Left forelimb (tissue), 1 donor: ENCODE measurements at regions not wholly inside any gene's neighbourhood (a gene's known extent, or its start where the extent isn't known, plus 50 kb on each side); places are given as distances from the start of the nearest gene placed in this dataset.
"Not testable (repeated sequence)": the region's sequence is repeated elsewhere in the genome, so short reads cannot be mapped to it uniquely, and the experiment has no call there.

Experiments
- DNase-seq: peaks from one replicate; pipeline ENCODE4 v3.0.0-alpha.2; 2018; ENCODE audit warnings: low spot score

DNA sequence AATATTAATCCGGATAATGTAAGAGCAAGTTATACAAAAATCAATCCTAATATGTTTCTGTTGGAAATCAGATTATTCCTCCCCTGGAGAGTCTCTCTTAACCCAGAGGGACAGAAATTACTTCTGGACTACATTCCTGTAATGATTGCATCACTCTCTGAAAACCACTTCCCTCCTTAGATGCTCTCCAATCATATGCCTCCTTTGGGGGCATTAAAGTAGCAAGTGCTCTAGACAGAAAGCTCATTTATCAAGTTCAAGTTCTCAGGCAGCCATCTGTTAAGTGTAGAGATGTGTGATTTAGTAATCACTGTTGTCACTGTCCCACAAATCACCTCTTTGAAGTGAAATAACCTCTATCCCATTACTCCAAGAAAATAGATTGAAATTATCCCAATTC lies 247.1 kb downstream of the SLCO4C1 start:
- no peak for DNase-seq

DNA sequence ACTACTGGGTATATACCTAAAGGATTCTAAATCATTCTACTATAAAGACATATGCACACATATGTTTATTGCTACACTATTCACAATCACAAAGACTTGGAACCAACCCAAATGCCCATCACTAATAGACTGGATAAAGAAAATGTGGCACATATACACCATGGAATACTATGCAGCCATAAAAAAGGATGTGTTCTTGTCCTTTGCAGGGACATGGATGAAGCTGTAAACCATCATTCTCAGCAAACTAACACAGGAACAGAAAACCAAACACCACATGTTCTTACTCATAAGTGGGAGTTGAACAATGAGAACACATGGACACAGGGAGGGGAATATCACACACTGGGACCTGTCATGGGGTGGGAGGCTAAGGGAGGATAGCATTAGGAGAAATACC lies 249.0 kb downstream of the SLCO4C1 start:
- not testable (repeated sequence) for DNase-seq

DNA sequence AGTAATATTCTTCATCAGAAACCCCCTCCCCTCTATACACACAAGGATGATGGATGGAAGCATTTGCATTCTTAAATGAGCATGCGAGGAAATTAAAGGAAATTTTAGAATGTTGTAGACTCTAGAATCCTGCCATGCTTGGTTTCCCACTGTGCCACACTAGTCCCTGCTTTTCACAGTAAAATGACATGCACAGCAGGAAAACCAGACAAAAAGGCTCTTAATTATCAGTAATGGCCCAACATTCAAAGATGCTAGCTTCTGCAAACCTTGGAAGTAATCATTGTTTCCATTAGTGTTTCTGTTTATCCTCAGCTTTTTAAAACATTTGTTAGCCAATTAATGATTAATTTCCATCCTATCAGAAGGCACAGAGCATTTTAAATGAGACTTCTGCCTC lies 255.8 kb downstream of the SLCO4C1 start:
- DNase-seq: no peak

DNA sequence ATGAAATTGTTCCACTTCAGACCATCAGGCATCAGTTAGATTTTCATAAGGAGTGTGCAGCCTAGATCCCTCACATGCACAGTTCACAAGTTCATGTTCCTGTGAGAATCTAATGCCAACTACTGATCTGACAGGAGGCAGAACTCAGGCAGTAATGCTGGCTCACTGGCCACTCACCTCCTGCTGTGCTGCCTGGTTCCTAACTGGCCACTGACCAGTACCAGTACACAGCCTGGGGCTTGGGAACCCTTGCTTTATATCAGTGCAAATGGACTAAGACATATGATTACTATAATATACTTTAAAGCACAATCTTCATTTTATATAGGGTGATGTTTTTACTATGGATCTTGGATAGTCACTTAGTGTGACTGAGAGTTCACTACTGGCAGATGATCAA lies 259.2 kb downstream of the SLCO4C1 start:
- no peak for DNase-seq

DNA sequence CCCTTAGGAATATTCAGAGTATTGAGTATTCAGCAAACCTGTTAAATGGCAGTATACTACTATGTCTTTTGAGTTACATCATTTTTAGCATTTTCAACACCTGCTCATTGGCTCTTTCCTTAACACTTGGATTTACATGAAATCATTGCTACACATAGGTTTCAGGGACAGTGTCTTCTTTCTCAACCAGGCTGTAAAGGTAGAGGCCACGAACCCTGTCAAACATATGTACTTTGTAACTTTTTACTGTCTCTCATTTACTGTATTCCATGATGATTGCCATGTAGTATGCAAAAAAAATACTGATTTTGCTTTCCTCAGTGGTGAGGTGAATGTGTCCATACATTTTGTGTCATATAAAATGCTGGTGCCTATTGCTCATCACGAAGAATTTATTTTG lies 264.4 kb downstream of the SLCO4C1 start:
- no peak for DNase-seq

DNA sequence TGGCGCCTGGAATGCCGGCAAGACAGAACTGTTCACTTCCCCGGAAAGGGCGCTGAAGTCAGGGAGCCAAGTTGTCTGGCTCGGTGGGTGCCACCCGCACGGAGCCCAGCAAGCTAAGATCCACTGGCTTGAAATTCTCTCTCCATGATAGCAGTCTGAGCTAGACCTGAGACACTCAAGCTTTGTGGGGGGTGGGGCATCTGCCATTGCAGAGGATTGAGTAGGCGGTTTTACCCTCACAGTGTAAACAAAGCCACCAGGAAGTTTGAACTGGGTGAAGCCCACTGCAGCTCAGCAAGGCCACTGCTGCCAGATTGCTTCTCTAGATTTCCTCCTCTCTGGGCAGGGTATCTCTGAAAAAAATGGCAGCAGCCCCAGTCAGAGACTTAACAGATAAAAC lies 277.4 kb downstream of the SLCO4C1 start:
- DNase-seq: no peak

DNA sequence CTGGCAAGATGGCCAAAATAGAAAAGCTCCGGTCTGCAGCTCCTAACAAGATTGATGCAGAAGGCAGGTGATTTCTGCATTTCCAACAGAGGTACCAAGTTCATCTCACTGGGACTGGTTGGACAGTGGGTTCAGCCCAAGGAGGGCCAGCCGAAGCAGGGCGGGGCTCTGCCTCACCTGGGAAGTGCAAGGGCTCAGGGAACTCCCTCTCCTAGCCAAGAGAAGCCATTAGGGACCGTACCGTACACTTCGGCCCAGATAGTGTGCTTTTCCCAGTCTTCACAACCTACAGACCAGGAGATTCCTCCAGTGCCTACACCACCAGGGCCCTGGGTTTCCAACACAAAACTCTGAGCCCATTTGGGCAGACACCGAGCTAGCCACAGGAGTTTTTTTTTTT lies 277.8 kb downstream of the SLCO4C1 start:
- DNase-seq: no peak

DNA sequence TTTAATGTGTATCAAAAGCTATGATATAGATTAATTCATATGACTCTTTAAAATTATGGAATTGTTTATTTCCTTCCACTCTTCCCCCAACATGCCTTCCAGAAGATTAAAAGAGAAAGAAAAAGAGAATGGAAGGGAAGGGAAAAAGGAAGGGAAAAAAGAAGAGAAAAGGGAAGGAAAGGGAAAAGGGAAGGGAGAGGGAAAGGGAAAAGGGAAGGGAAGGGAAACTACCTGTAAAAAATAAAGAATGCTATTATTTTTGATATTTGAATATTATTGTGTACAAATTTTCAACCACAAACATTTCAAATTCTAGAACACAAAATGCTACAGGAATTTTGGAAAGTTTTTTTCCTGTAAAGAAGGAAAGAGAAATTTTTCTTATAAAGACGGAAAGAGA lies 281.7 kb downstream of the SLCO4C1 start:
- DNase-seq: no peak

DNA sequence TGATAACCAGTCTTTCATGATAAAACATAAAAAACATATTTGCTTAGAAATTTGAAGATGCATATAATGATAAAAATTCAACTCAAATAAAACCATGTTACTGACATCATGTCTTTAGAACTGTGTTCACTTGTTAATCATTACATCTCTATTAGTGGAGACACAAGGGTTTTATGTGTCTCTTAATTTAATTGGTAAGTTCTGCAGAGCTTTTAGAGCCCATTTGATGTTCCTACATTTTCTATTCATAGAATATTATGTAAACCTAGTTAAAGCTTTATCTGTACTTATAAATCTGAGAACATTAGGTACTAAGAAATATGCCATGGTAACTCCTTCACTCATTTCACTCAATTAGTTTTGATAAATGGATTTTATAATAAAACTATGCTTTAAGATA lies 285.4 kb downstream of the SLCO4C1 start:
- DNase-seq: no peak

DNA sequence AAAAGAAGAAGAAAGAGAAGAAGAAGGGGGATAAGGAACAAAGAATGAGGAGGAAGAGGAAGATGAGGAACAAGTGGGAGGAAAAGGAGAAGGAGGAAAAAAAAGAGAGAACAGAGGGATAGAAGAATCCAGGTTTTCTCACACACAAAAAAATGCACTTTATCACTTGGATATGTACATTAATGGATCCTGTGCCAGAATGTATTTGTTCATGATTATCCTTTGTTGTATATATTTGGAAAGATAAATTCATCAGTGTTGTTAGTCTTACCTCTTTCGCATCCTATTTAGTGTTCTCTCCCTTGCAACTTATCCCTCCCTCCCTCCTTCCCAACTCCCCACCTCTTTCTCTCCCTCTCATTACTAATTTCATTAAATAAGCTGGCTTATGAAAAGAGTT lies 298.8 kb downstream of the SLCO4C1 start:
- no peak for DNase-seq

DNA sequence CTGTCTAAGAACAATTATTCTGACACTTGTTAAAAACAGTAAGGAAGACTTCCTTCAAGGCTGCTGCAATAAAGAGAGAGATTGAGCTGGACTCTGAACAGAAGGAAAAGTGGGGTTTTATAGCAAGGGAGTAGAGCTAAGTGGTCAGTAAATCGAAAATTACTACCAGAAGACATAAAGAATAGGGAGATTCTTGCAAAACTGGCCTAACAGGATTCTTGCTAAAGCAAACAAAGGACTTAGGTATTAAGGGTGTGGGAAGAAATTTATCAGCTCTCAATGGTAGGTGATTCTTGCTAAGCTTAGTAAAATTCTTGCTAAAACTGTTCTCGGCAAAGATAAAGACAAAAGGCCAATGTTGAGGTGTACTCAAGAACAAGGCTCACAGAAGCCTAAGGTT lies 300.5 kb downstream of the SLCO4C1 start:
- no peak for DNase-seq

DNA sequence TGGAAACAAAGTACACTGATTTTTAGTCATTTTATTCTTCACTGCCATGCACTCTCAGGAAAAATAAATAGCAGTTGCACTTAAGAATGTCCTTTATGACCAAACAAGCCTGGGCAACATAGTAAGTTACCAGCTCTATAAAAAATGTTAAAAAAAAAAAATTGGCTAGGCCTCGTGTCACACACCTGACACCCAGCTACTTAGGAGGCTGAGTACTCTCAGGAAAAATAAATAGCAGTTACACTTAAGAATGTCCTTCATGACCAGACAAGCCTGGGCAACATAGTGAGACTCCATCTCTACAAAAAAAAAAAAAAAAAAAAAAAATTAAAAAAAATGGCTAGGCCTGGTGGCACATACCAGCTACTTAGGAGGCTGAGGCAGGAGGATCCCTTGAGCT lies 304.6 kb downstream of the SLCO4C1 start:
- no peak for DNase-seq

DNA sequence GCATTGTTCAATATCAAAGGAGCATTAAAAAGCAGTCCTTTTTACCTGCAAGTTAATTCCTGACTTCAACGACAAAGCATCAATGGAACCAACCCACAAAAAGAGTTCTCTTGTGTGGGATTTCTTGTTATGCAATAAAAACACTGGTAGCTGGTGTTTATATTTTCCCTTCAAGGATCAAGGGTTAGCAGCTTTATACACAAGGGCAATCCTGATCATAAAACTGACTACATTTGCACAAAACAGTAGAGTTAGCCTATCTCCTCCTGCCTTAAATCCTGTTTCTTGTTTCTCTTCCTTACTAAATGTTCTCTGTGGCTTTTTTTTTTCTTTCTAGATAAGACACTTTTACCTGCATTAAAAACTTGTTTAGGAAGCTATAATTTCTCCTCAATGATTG lies 306.4 kb downstream of the SLCO4C1 start:
- no peak for DNase-seq

DNA sequence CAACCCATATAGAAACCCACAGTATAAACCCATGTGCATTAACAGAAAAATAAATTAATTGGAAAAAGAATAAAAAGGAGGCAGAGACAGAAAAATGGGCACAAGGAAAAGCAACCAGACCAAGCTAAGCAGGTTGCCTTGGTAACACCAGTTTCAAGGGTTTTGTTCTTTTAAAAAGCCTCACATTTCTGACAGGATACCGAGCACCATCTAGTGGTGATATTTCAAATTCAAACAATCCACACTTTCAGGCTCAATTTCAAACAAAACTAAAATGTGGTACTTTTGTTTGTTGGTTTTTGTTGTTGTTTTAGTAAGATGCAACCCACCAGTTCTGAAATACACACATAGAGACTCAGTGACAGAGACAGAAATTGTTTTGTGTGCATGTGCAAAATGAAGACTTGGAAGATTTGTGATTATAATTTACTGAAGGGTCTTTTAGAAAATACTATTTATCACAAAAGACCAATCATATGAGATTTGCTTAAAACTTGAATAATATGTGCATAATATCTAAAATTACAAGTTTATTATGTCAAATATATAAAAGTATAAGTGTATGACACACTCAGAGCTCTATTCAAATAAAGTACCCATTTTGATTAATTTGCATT lies 318.2 kb downstream of the SLCO4C1 start:
- no peak for DNase-seq

DNA sequence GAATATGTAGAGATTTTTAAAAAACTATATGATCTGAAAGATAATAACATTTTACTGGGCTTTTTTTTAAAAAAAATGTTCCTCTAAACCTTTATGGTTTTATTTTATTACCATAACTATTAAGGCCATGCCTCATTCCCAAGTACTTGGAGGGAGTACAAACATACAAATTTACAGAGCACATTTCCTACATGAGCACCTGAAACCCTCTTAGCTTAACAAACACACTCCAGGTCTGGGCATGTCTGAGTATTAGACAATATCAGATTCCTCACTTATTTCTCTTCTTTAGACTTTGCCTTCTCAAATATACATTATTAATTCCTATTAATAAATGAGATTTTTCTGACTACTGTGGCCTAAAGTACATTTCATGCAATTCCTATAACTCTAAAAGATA lies 319.2 kb downstream of the SLCO4C1 start:
- DNase-seq: no peak

DNA sequence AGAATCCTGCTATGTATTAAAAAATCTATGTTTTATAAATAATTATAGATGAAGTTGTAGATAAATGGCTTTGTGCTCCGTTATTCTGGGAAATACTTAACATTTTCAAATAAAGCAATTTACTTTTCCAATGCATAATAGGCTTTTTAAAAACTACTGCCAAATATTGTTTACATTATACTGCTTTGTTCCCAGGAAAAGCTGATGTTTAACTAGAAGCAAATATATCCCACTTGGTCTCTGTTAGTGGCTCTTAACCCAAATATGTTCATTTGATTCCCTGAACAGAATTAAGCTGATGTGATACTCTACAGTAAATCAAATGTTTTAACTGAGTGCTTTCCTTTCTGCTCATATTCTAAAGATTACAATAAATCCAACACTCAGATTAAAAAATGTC lies 326.3 kb downstream of the SLCO4C1 start:
- no peak for DNase-seq

DNA sequence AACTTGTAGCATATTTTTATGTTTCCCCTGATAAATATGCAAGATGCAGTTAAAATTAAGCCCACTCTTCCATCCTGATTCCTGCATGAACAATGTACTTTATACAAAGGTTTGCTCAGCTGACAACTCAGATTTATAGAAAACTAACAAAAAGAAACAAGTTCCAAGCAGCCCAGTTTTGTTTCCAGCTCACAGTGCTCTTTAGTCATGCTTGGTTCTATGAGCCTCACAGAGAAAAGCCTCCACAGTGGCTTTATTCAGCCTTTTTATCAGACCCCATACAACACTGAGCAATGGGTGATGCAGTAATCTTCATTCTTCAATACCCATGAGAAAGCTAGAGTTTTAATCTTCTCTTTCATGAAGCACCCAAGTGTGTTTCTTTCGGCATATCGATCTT lies 329.6 kb downstream of the SLCO4C1 start:
- no peak for DNase-seq

DNA sequence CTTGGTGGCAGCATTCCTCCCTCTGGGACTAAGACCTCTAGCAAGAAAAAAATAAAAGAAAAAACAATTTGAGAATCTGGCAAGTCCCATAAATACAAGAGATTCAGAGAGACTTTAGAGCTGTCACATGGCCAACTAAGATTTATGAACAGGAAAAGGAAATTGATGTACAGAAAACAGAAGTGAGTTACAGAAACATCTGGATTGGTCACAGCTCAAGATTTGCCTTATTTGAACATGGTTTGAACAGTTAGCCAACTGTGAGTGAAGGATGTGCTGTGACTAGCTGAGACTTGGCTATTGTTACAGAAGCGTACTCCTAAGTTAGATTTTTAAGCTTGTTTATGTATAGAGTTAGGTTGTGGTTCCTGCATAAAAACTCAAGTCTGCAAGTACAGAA lies 340.2 kb downstream of the SLCO4C1 start:
- no peak for DNase-seq

DNA sequence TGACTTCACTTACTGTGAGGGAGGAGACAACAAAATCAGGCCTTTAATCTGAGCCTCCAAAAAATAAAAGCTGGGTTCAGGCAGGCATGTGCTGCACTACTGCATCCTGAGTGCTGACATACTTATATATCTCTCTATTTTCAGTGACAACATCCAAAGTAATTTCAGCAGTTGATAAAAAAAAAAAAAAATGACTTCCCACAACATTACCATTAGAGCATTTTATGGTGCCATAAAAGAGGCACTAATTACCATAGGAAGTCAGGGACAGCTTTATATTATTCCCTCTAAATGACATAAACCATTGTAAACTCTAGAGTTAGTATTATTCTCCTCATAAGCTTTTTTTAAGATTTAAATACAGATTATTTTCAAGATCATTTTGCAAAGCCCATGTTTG lies 346.1 kb downstream of the SLCO4C1 start:
- no peak for DNase-seq

DNA sequence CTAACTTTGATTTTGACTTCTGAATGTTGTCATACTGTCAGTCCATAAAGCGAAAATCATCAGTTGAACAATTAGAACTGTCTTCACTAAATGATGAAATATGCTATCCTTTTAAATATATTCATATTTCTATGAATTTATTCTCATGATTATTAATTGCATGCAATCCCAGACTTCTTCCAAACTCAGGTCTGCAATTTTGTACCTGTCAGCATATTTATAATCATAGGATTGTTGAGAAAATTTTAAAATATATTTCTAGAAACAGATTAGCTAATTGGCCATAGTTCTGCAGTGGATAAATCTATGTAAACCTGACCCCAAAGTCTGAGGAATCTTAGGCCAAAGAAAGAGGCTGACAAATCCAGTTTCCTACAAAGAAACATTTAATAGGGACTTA lies 347.5 kb downstream of the SLCO4C1 start:
- no peak for DNase-seq

DNA sequence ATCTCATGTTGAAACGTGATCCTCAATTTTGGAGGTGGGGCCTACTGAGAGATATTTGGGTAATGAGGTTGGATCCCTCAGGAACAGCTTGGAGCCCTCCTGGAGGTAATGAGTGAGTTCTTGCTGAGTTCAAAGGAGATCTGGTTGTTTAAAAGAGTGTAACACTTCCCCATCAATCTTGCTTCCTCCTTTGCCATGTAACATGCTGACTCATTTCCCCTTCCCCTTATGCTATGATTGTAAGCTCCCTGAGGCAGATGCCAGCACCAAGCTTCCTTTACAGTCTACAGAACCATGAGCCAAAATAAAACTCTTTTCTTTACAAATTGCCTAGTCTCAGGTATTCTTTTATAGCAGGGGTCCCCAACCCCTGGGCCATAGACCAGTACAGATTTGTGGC lies 352.3 kb downstream of the SLCO4C1 start:
- DNase-seq: no peak

DNA sequence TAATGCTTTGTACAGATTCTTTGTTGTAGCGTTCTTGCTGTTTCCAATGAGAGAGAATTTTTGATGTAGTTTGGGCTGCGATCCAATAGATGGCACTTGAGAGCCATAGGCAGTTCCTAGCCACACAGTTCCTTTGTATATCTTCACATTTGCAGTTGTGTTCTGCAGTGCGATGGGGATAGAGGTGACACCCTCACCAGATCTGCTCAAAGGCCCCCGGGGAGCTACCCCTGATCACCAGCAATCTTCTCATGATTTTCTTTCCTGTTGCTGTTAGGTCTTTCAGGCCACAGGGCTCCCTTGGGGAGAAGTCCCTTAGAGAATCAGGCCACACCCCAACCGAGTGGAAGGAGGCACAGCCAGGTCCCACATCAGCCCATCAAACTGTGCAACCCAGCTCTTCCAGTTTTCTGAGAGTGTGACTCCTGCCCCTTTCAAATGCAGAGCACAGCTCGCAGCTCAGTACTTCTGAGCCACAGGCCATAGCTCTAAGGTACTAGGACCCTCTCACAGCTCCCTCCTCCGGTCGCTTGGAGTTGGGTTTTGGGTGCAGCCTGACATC lies 353.7 kb downstream of the SLCO4C1 start:
- no peak for DNase-seq

DNA sequence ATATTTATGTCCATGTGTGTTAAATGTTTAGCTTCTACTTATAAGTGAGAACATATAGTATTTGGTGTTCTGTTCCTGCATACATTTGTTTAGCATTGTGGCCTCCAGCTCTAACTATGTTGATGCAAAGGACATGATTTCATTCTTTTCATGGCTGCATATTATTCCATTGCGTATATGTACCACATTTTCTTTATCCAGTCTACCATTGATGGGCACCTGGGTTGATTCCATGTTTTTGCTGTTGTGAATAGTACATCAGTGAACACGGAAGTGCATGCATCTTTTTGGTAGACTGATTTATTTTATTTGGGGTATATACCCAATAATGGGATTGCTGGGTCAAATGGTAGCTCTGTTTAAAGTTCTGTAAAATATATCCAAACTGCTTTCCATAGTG lies 359.0 kb downstream of the SLCO4C1 start:
- DNase-seq: no peak

DNA sequence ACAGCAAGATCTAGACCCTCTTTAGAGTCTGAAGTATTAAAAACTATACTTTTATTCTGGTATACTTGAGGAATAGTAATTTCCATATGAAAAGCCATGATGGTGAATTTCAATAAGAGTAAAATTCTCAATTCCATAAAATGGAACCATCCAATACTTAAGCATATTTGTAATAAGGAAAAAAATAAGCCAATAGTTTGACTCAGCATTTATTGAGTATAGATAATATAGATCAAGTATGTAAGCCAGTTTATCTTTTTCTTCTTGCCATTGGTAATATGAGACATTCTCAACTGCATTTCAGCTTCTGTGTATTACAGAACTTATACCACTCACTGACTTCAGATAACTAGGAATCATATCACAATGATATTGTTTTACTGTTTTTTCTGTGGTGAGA lies 361.0 kb downstream of the SLCO4C1 start:
- DNase-seq: no peak

DNA sequence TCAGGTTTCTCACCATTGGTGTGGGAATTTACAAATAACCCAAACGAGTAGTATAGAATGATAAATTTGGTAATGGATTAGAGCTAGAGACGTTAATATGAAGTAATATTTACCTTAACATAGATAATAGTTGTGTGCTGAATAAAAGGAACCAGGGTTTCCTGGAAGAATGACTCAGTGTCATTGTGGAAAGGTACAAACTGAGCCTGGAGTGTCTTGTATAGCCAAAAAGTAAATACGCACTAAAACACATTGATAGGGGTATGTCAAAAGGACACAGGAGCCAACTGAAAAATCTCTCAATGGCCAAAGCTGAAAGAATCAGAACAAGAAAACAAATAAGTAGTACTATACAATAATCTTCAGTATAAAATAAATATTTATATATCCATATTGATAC lies 363.5 kb downstream of the SLCO4C1 start:
- no peak for DNase-seq
